Ovary (tissue), 3 donors: ENCODE measurements at regions not wholly inside any gene's neighbourhood (a gene's known extent, or its start where the extent isn't known, plus 50 kb on each side); places are given as distances from the start of the nearest gene placed in this dataset.

Experiments used
- CTCF ChIP-seq, 3 donors: fragments of 450-650 bp in 2 of 3; fragments of 200-600 bp in 1 of 3; IDR thresholded peaks; one replicate each; pipeline versions ENCODE4 v1.5.1 to v1.8.0; 2016 to 2022; ENCODE audit warnings: antibody characterized with exemption in 3 of 3, mild to moderate bottlenecking in 1 of 3
- EP300 ChIP-seq: sonication (generic); formaldehyde crosslinking; IDR thresholded peaks from one replicate; pipeline ENCODE4 v1.6.1; 2017; ENCODE audit warnings: antibody characterized with exemption
- POLR2A ChIP-seq: fragments of 450-650 bp; IDR thresholded peaks from one replicate; pipeline ENCODE4 v1.6.1; 2017; ENCODE audit warnings: antibody characterized with exemption, mild to moderate bottlenecking, moderate library complexity
- donor health status: DM: no; HTN: no; CAD: no.

- TF ChIP-seq CTCF (IDR thresholded peaks at IDR 0.05) (no peak), EP300 (no peak), POLR2A (no peak)
Observed at GRCh38 chr5:6218116-6218515, 160.2 kb downstream of the MED10 start.
